HepG2 (cell line): ENCODE measurements at regions not wholly inside any gene's neighbourhood (a gene's known extent, or its start where the extent isn't known, plus 50 kb on each side); places are given as distances from the start of the nearest gene placed in this dataset.

Source experiments
- ATAC-seq: fragments of 200-7000 bp; cut with Tn5 transposase; 3 replicates; pipeline ENCODE4 v1.9.1; 2020; ENCODE audit warnings: mild to moderate bottlenecking, moderate library complexity
- BruUV-seq: library from RNA; stranded (reverse); fragments of 400-500 nt; replicated peaks from 2 replicates; lab custom pipeline; 2021; lab: Mats Ljungman, UMichigan
- CTCF ChIA-PET: fragments of 300-600 bp; formaldehyde crosslinking; extraction: SDS; loops from one replicate; lab custom pipeline; 2021; ENCODE audit warnings: low total read pairs, inconsistent platforms, low intra/inter-chr PET ratio; lab: Yijun Ruan, JAX
- POLR2A ChIA-PET: fragments of 350-600 bp; sonication (Branson Sonifier 250); formaldehyde crosslinking; loops from one replicate; lab custom pipeline; 2020; ENCODE audit warnings: antibody characterized with exemption, inconsistent platforms; lab: Yijun Ruan, JAX
- DNase-seq: peaks from one replicate; pipeline ENCODE4 v3.0.0-alpha.2; 2015; ENCODE audit warnings: low spot score
- FAIRE-seq: peaks from 3 replicates; lab custom pipeline; 2011; peaks lifted over from hg19 to GRCh38; lab: Jason Lieb, UNC
- H2AFZ ChIP-seq: one replicate; pipeline ENCODE4 v1.6.1; 2011; ENCODE audit warnings: low read length, inconsistent platforms
- H3K27ac ChIP-seq: fragments of 300-600 bp; 3 replicates; pipeline ENCODE4 v1.8.0; 2011; ENCODE audit warnings: mixed run types, mild to moderate bottlenecking, mixed read lengths, low read length, inconsistent platforms; ENCODE audit not compliant: insufficient read depth; ENCODE audit errors: extremely low read length
- H3K27me3 ChIP-seq, 2 experiments: fragments of 200-600 bp in 1 of 2; 2 replicates in 1 of 2; 3 replicates in 1 of 2; pipeline versions ENCODE4 v1.6.0 to v1.8.0; 2011; ENCODE audit warnings: low read length in 2 of 2, mild to moderate bottlenecking in 2 of 2, moderate library complexity in 2 of 2, inconsistent platforms in 1 of 2; ENCODE audit not compliant: insufficient read depth in 2 of 2, control insufficient read depth in 1 of 2
- H3K36me3 ChIP-seq, 2 experiments: fragments of 200-600 bp in 1 of 2; replicated peaks in 1 of 2; 2 replicates in 1 of 2; 3 replicates in 1 of 2; pipeline versions ENCODE4 v1.5.1 to v1.8.0; 2011; ENCODE audit warnings: low read length in 2 of 2, inconsistent platforms in 1 of 2; ENCODE audit not compliant: insufficient read depth in 2 of 2, control insufficient read depth in 1 of 2
- H3K4me1 ChIP-seq: 2 replicates; pipeline ENCODE4 v1.5.1; 2012; ENCODE audit warnings: low read length, inconsistent platforms; ENCODE audit not compliant: insufficient read depth
- H3K4me2 ChIP-seq: 2 replicates; pipeline ENCODE4 v1.6.0; 2011; ENCODE audit warnings: low read depth, low read length, inconsistent platforms
- H3K4me3 ChIP-seq, 3 experiments: fragments of 200-600 bp in 1 of 3; sonication (generic), shearing (Covaris generic) in 1 of 3; replicated peaks in 1 of 3; 2 replicates each; pipeline ENCODE4 v1.5.1; 2011 to 2016; ENCODE audit warnings: low read length in 3 of 3, inconsistent platforms in 2 of 3, low read depth in 2 of 3, mild to moderate bottlenecking in 2 of 3, control low read depth in 1 of 3, mixed read lengths in 1 of 3; ENCODE audit not compliant: insufficient read depth in 1 of 3
- H3K79me2 ChIP-seq: one replicate; pipeline ENCODE4 v1.6.1; 2011; ENCODE audit warnings: low read length, inconsistent platforms; ENCODE audit not compliant: insufficient read depth
- H3K9ac ChIP-seq: 2 replicates; pipeline ENCODE4 v1.6.0; 2011; ENCODE audit warnings: mild to moderate bottlenecking, low read depth, low read length, inconsistent platforms; ENCODE audit not compliant: insufficient read depth
- H3K9me3 ChIP-seq: 2 replicates; pipeline ENCODE4 v1.5.1; 2012; ENCODE audit warnings: mild to moderate bottlenecking, low read length
- H4K20me1 ChIP-seq: 2 replicates; pipeline ENCODE4 v1.6.0; 2011; ENCODE audit warnings: inconsistent platforms, mild to moderate bottlenecking, low read length, moderate library complexity; ENCODE audit not compliant: insufficient read depth
- ETV6 ChIP-seq: sonication (generic); formaldehyde crosslinking; conservative IDR thresholded peaks from 2 replicates; pipeline ENCODE4 v1.4.0; 2020; ENCODE audit warnings: missing genetic modification reagents
- FOSL2 ChIP-seq: sonication (generic); formaldehyde crosslinking; IDR thresholded peaks from 2 replicates; pipeline ENCODE4 v1.4.0; 2020; ENCODE audit warnings: missing genetic modification reagents
- GATA4 ChIP-seq: sonication (generic); IDR thresholded peaks from 2 replicates; pipeline ENCODE4 v1.6.1; 2016; ENCODE audit warnings: antibody characterized with exemption, low read depth, borderline replicate concordance
- ZNF205 ChIP-seq: IDR thresholded peaks from 2 replicates; pipeline ENCODE4 v1.6.1; 2018; ENCODE audit warnings: missing biosample characterization, missing genetic modification reagents
- ZNF276 ChIP-seq: sonication (generic); formaldehyde crosslinking; IDR thresholded peaks from 2 replicates; pipeline ENCODE4 v1.4.0; 2020; ENCODE audit warnings: mild to moderate bottlenecking, low read depth, missing genetic modification reagents
- ZNF484 ChIP-seq: sonication (generic); formaldehyde crosslinking; IDR thresholded peaks from 2 replicates; pipeline ENCODE4 v1.5.1; 2020; ENCODE audit warnings: mild to moderate bottlenecking, low read depth, missing genetic modification reagents, borderline replicate concordance
- ZNF891 ChIP-seq: sonication (generic); formaldehyde crosslinking; IDR thresholded peaks from 2 replicates; pipeline ENCODE4 v1.5.0; 2020; ENCODE audit warnings: mild to moderate bottlenecking, missing genetic modification reagents
- ZUFSP ChIP-seq: sonication (generic); formaldehyde crosslinking; IDR thresholded peaks from 2 replicates; pipeline ENCODE4 v1.9.0; 2021; ENCODE audit warnings: missing genetic modification reagents, mild to moderate bottlenecking, borderline replicate concordance
- WGBS: methylation state at CpG from one replicate; pipeline ENCODE4 v1.1.6; 2017; ENCODE audit warnings: low lambda C conversion rate; 5-methylcytosine and 5-hydroxymethylcytosine counted together
- in situ Hi-C: cut with HindIII; loops from 2 replicates; pipeline ENCODE4 v1.10.0; 2017; ENCODE audit warnings: low pct_unique_long_range_greater_than_20kb; ENCODE audit not compliant: extremely low pct_ligation_motif_present
- intact Hi-C: fragments of 100-400 bp; cut with micrococcal nuclease; formaldehyde crosslinking; loops from one replicate; pipeline ENCODE4 v1.10.0; 2022; ENCODE audit not compliant: unreplicated experiment
- TF ChIP-seq, protein P1 (sequence below): sonication (generic); formaldehyde crosslinking; IDR thresholded peaks from 2 replicates; pipeline ENCODE4 v1.8.1; 2022; ENCODE audit warnings: low read depth, mild to moderate bottlenecking, missing genetic modification reagents

DNA sequence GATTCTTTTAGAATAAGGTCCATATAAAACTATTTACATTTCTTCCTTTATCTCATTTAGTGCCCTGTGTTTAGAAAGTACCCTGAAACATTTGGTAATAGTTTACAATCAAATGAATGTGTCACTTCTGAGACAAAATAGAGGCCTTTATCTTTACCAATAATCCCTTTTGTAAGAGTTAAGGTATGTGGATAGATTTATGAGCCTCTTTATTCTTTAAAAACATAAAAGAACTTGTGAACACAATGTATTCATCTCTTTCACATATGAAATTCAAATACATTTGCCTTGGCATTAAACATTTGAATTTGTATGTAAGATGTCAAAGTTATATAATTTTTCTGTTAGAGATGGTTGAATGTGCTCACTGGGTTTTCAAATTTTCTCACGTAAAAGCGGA, 180.5 kb upstream of the CWC22 start:
- CTCF ChIA-PET = no interaction called here
- Histone ChIP-seq H2AFZ (no peak overlapping the region), H3K4me1 (no peaks in the 10 kb centered on the region), H3K36me3 (no peaks in the 10 kb centered on the region), H3K4me2 (no peak overlapping the region), H3K27ac (no peak overlapping the region), H3K79me2 (no peaks in the 10 kb centered on the region), H3K9ac (no peak overlapping the region), H3K27me3 (peaks cover 0 to 7% of the 10 kb centered on the region in 2 experiments; a peak in 2 of 5 replicates), H3K4me3 (no peak overlapping the region), H4K20me1 (no peaks in the 10 kb centered on the region), H3K9me3 (no peaks in the 10 kb centered on the region)
- DNase-seq = no peak
- 3% methylated on average over 2 of the region's 2 CpGs for WGBS
- POLR2A ChIA-PET = no interaction called here
- TF ChIP-seq ZNF891 (CRISPR knock-in tag) (no peak), FOSL2 (CRISPR knock-in tag) (no peak), ZNF205 (CRISPR knock-in tag) (no peak), ZNF484 (no peak), ETV6 (CRISPR knock-in tag) (no peak), GATA4 (no peak), ZUFSP (no peak), ZNF276 (CRISPR knock-in tag) (no peak)
- TF ChIP-seq, protein P1, sequence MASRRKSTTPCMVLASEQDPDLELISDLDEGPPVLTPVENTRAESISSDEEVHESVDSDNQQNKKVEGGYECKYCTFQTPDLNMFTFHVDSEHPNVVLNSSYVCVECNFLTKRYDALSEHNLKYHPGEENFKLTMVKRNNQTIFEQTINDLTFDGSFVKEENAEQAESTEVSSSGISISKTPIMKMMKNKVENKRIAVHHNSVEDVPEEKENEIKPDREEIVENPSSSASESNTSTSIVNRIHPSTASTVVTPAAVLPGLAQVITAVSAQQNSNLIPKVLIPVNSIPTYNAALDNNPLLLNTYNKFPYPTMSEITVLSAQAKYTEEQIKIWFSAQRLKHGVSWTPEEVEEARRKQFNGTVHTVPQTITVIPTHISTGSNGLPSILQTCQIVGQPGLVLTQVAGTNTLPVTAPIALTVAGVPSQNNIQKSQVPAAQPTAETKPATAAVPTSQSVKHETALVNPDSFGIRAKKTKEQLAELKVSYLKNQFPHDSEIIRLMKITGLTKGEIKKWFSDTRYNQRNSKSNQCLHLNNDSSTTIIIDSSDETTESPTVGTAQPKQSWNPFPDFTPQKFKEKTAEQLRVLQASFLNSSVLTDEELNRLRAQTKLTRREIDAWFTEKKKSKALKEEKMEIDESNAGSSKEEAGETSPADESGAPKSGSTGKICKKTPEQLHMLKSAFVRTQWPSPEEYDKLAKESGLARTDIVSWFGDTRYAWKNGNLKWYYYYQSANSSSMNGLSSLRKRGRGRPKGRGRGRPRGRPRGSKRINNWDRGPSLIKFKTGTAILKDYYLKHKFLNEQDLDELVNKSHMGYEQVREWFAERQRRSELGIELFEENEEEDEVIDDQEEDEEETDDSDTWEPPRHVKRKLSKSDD (CRISPR knock-in tag) = no peak
- FAIRE-seq = no peak
- no TSS peak for BruUV-seq
- in situ Hi-C loops = no loop called here
- ATAC-seq = no peak
- intact Hi-C loops = no loop called here
